HG02571 (cell line): ENCODE measurements at regions not wholly inside any gene's neighbourhood (a gene's known extent, or its start where the extent isn't known, plus 50 kb on each side); places are given as distances from the start of the nearest gene placed in this dataset.

Experiments
- ATAC-seq: cut with Tn5 transposase; IDR thresholded peaks from one replicate; pipeline ENCODE4 v1.9.1; 2021; ENCODE audit warnings: mild to moderate bottlenecking, moderate library complexity; ENCODE audit not compliant: unreplicated experiment

- peak; percentile 90 for ATAC-seq
Measured at GRCh38 chr4:171639540-171639939, 173.7 kb upstream of the GALNTL6 start.

DNA sequence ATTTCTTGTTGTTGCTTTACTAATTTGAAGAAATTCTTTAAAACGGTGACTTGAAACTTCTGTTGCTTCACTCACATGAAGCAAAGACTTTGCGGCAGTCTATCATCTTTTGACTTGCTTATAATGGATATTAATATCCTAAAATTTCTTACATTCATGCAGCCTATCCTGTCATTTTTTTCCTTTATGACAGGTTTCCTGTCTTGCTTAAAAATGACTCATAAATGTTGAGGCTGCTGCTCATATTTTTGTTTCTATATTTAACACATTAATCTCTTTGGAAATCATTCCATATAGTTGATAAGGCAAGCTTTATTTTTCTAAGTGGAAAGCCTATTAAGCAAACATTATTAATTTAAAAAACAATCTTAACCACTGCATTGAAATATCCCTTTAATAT is 176.6 kb upstream of the GALNTL6 start:
- ATAC-seq, result no peak

- no peak for ATAC-seq
Measured at GRCh38 chr4:171629737-171630136, 183.5 kb upstream of the GALNTL6 start.

- peak; percentile 79 for ATAC-seq
Measured at GRCh38 chr4:171629182-171629581, 184.0 kb upstream of the GALNTL6 start.

DNA sequence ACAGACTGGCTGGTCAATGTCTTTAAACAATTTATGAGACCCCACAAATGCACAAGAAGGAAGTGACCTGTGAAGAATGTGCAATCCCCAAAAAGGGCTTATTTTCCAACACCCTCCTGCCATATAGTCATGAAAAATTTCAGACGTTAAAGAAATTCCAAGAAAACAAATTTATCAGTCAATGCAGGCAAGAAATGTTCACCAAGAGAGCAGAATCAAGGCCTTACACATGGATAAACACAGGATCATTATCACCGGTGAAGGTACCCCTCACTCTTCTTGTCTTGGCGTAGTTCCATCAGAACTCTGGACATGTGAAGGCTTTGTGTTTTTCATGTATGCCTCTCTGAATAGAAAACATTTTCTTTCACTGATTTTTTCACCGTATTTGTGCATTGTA is 186.7 kb upstream of the GALNTL6 start:
- no peak for ATAC-seq

DNA sequence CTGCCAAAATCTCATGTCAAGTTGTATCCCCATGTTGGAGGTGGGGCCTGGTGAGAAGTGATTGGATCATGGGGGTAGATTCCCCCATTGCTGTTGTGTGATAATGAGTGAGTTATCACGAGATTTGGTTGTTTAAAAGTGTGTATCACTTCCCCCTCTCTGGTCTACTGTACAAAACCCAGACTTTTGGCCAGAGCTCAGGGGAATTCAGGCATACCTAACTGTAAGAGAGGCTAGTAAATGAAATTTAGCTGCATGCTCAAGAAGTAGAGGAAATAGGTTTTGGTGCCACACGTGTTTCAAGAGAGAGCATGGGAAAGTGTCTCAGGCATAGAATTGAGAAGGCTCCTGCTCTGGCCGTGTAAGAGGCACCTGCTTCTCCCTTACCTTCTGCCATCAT is 190.5 kb upstream of the GALNTL6 start:
- ATAC-seq, result no peak

DNA sequence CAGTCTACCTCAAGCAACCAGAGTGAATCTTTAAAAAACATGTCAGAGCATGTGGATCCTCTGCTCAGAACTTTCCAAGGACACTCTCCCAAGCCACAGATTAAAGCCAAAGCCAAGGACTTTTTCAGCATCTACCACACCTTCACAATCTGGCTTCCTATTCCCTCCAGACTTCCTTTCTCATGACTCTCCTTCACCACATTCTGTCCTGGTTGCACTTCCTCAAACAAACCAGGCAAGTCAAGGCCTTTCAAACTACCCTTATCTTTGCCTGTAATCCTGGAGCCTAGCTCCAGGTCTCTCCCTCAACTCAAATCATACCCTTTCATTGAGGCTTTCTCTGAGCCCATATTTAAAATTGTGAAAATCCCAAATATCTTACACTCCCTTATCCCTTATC is 191.6 kb upstream of the GALNTL6 start:
- ATAC-seq, result no peak

GRCh38 chr4:171612907-171613306 is 200.3 kb upstream of the GALNTL6 start:
- no peak for ATAC-seq

- ATAC-seq, result no peak
Measured at GRCh38 chr4:171602638-171603355, 210.4 kb upstream of the GALNTL6 start.

- no peak for ATAC-seq
Measured at GRCh38 chr4:171601091-171601490, 212.1 kb upstream of the GALNTL6 start.

DNA sequence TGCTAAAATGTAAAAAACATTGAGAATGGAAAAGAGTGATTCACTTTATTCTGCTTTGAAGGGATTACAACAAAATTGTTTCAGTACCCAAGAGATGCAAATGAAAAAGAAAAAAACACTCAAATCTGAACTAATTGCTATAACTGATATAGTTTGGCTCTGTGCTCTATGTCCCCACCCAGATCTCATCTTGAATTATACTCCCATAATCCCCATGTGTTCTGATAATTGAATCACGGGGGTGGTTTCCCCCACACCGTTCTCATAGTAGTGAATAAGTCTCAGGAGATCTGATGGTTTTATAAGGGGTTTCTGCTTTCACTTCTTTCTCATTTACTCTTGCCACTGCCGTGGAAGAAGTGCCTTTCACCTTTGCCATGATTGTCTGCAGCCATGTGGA is 213.6 kb upstream of the GALNTL6 start:
- no peak for ATAC-seq

- ATAC-seq, result no peak
Measured at GRCh38 chr4:171594293-171594692, 218.9 kb upstream of the GALNTL6 start.

- no peak for ATAC-seq
Measured at GRCh38 chr4:171590716-171591115, 222.5 kb upstream of the GALNTL6 start.

GRCh38 chr4:171588764-171589163 is 224.4 kb upstream of the GALNTL6 start:
- ATAC-seq, result no peak

DNA sequence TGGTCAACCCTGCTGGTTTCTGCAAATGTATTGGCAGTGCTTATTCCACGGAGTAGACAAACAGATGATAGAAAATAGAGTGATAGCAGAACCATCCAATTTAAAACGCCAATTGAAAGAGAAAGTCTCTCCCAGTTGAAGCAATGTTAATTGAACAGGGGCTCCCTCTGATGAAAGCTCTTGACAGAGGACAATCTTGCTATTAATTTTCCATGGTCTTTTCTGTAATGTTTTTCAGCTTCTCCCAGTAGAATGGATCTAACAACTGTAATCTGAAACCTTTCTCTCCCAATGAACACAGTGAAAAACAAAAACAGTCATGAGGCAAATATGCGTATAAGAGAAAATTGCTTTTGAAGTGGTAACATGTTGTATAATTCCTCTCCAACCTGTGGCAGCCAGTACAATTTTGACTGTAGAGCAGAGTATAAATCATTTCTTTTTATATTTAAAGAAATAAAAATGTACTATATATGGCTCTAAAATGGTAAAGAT is 225.1 kb upstream of the GALNTL6 start:
- ATAC-seq, result no peak

DNA sequence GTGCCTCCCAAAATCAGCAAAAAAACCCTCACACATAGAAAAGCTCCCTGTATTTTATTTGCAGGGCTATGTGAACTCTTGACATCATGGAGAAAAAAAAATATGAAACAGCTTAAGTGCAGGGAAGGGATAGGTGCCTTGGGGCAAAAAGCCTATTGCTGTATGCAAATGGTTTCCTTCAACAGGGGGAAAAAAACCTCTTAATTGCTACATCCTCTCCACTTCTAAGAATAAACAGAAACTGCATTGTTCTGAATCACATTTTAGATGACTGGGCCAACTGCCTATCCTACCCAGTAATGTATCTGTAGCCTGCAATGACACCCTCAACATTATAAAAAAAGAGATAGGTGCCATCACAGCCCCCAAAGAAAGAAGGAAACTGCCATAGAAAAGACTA is 229.4 kb upstream of the GALNTL6 start:
- ATAC-seq, result no peak

DNA sequence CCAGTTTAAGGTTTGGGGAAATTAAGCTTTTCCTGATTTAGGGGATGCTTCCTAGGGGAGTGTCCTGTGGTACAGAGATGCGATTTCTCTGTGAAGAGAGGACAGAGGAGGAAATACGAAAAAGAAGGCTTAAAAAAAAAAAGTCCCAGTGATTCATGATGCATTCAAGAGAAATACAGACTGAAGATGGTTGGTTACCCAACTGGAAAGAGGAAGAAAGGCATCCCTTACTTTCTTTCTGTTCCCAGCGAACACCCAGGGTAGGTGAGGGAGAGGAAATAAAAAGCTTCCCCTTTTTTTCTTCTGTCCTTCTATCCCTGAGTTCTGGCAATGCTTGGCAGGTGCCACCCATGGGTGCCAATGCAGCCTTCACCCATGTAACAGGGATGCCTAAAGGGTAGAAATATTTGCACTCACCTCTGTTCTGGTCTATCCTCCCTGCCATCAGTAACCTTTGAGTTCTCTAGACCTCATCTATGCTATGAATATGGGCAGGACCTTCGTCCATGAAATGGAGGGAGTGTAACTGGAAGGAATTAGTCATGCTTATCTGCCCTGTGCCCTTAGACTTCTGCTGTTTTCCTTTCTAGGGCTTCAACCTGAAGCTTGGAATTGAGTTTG is 230.1 kb upstream of the GALNTL6 start:
- ATAC-seq, result no peak

GRCh38 chr4:171573181-171573580 is 240.0 kb upstream of the GALNTL6 start:
- no peak for ATAC-seq

DNA sequence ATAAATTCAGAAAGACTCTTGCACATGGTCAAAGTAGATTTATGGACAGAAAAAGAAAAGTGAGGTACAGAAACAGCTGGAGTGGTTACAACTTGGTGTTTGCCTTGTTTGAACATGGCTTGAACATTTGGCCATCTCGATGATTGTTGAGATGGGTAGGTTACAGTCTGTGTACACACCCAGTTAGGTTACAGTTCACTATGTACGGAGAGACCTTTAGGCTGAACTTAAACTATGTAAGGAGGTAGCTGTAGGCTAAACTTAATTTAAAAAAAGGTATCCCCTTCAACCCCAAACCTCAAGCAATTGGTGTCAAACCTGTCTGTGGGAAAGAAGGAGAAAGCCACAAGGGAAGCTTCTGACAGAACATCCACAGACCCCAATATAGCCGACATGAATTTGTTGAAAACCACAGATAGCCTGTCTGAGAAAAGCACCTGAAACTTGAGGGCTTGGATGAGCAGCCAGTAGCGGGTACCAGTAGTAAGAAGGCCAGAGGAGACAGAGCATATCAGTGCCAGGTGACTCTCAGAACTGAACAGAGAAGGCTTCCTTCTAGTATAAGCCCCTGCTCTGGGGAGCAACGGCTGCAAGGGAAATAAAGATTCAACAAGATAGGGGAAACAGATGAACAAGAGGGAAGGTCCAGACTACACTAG is 247.9 kb upstream of the GALNTL6 start:
- peak; percentile 54 for ATAC-seq

- ATAC-seq, result no peak
Measured at GRCh38 chr4:171561419-171561818, 251.8 kb upstream of the GALNTL6 start.

DNA sequence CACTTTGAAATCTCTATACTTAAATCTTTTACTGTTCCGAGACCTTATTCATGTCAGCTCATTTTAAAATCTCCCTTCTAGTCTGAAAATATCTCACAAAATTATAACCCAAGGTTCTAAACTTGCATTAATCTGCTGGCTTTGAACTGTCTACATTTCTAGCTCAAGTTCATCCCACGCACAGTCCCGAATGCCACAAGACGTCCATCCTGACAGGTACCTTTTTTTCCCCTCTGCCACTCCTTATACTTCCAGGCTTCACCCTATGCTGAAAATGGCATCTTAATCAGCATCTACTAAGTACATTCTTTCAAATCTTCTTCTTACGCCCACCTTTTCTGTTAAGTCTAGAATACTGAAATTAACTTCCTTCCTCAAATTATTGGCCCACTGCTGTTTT is 259.2 kb upstream of the GALNTL6 start:
- ATAC-seq, result no peak

GRCh38 chr4:171542640-171543039 is 270.6 kb upstream of the GALNTL6 start:
- no peak for ATAC-seq
